ENCODE measurements at regions not wholly inside any gene's neighbourhood (a gene's known extent, or its start where the extent isn't known, plus 50 kb on each side); places are given as distances from the start of the nearest gene placed in this dataset.
"Not testable (repeated sequence)": the region's sequence is repeated elsewhere in the genome, so short reads cannot be mapped to it uniquely, and the experiment has no call there.

- ATAC-seq, result no peak
Observed at GRCh38 chr6:15953152-15953880, 175.6 kb upstream of the MYLIP start.

GRCh38 chr6:15952231-15953151 is 176.4 kb upstream of the MYLIP start:
- ATAC-seq, result no peak

- no peak for ATAC-seq
Observed at GRCh38 chr6:15950962-15951569, 177.8 kb upstream of the MYLIP start.

GRCh38 chr6:15949982-15950381 is 178.9 kb upstream of the MYLIP start:
- no peak for ATAC-seq

GRCh38 chr6:15948930-15949900 is 179.7 kb upstream of the MYLIP start:
- ATAC-seq, result no peak

GRCh38 chr6:15947923-15948322 is 181.0 kb upstream of the MYLIP start:
- no peak for ATAC-seq

- no peak for ATAC-seq
Observed at GRCh38 chr6:15947436-15947835, 181.4 kb upstream of the MYLIP start.

- no peak for ATAC-seq
Observed at GRCh38 chr6:15946701-15947385, 182.0 kb upstream of the MYLIP start.

GRCh38 chr6:15945593-15946159 is 183.2 kb upstream of the MYLIP start:
- ATAC-seq, result no peak

- ATAC-seq, result no peak
Observed at GRCh38 chr6:15943423-15943822, 185.5 kb upstream of the MYLIP start.

GRCh38 chr6:15941168-15941567 is 187.7 kb upstream of the MYLIP start:
- ATAC-seq, result no peak

- ATAC-seq, result no peak
Observed at GRCh38 chr6:15938107-15938506, 190.8 kb upstream of the MYLIP start.

- no peak for ATAC-seq
Observed at GRCh38 chr6:15937602-15938001, 191.3 kb upstream of the MYLIP start.

GRCh38 chr6:15936503-15936902 is 192.4 kb upstream of the MYLIP start:
- peak; percentile 44 to 53 for ATAC-seq

GRCh38 chr6:15935661-15936060 is 193.2 kb upstream of the MYLIP start:
- ATAC-seq, result no peak

GRCh38 chr6:15931697-15932096 is 197.2 kb upstream of the MYLIP start:
- not testable (repeated sequence) for ATAC-seq

- ATAC-seq, result no peak
Observed at GRCh38 chr6:15930207-15930606, 198.7 kb upstream of the MYLIP start.

- ATAC-seq, result no peak
Observed at GRCh38 chr6:15929685-15930084, 199.2 kb upstream of the MYLIP start.

- no peak for ATAC-seq
Observed at GRCh38 chr6:15927531-15928225, 201.2 kb upstream of the MYLIP start.

GRCh38 chr6:15926256-15926655 is 202.6 kb upstream of the MYLIP start:
- no peak for ATAC-seq

- no peak for ATAC-seq
Observed at GRCh38 chr6:15924893-15925292, 204.0 kb upstream of the MYLIP start.
